Liver (tissue), 8 donors: ENCODE measurements at regions not wholly inside any gene's neighbourhood (a gene's known extent, or its start where the extent isn't known, plus 50 kb on each side); places are given as distances from the start of the nearest gene placed in this dataset.

Source experiments
- DNase-seq: peaks from one replicate; pipeline ENCODE4 v3.0.0-alpha.2; 2017; ENCODE audit warnings: low spot score
- H3K27ac ChIP-seq, 2 donors: one replicate each; pipeline ENCODE4 v1.7.0; 2013; ENCODE audit warnings: inconsistent platforms in 2 of 2, low read length in 2 of 2, control low read depth in 1 of 2, low read depth in 1 of 2, mild to moderate bottlenecking in 1 of 2
- H3K27me3 ChIP-seq, 4 donors: one replicate each; pipeline versions ENCODE4 v1.6.1 to v1.7.0; 2013; ENCODE audit warnings: low read length in 3 of 4, inconsistent platforms in 1 of 4, mild to moderate bottlenecking in 1 of 4, moderate library complexity in 1 of 4; ENCODE audit not compliant: control insufficient read depth in 4 of 4, insufficient read depth in 4 of 4
- H3K36me3 ChIP-seq, 4 donors: one replicate each; pipeline versions ENCODE4 v1.6.1 to v1.7.0; 2013; ENCODE audit warnings: low read length in 3 of 4, mild to moderate bottlenecking in 3 of 4, low read depth in 1 of 4, moderate library complexity in 1 of 4; ENCODE audit not compliant: control insufficient read depth in 4 of 4, insufficient read depth in 3 of 4
- H3K4me1 ChIP-seq, 4 donors: one replicate each; pipeline versions ENCODE4 v1.6.1 to v1.7.0; 2013; ENCODE audit warnings: low read length in 3 of 4, mild to moderate bottlenecking in 3 of 4, moderate library complexity in 1 of 4; ENCODE audit not compliant: control insufficient read depth in 4 of 4, insufficient read depth in 4 of 4
- H3K4me3 ChIP-seq, 3 donors: one replicate each; pipeline versions ENCODE4 v1.6.1 to v1.7.0; 2013; ENCODE audit warnings: low read length in 3 of 3, control low read depth in 1 of 3, low read depth in 1 of 3, mild to moderate bottlenecking in 1 of 3
- H3K9ac ChIP-seq, 2 donors: one replicate each; pipeline ENCODE4 v1.7.0; 2013; ENCODE audit warnings: low read length in 2 of 2, mild to moderate bottlenecking in 2 of 2, moderate library complexity in 2 of 2, control low read depth in 1 of 2, low read depth in 1 of 2
- H3K9me3 ChIP-seq, 4 donors: one replicate each; pipeline versions ENCODE4 v1.6.1 to v1.7.0; 2013; ENCODE audit warnings: low read length in 3 of 4; ENCODE audit not compliant: control insufficient read depth in 4 of 4
- ATF3 ChIP-seq: IDR thresholded peaks from 2 replicates; pipeline ENCODE4 v1.6.1; 2016; ENCODE audit warnings: antibody characterized with exemption
- CTCF ChIP-seq: fragments of 150-350 bp; IDR thresholded peaks from 2 replicates; pipeline ENCODE4 v1.5.1; 2017; ENCODE audit warnings: improper control_type of control experiment, low read depth, low read length; ENCODE audit not compliant: missing input control
- EGR1 ChIP-seq, 2 donors: IDR thresholded peaks; 2 replicates each; pipeline ENCODE4 v1.6.1; 2016 to 2018; ENCODE audit warnings: antibody characterized with exemption in 2 of 2, low read depth in 2 of 2
- FOXA1 ChIP-seq: IDR thresholded peaks from 2 replicates; pipeline ENCODE4 v1.6.1; 2016; ENCODE audit warnings: antibody characterized with exemption
- FOXA2 ChIP-seq: IDR thresholded peaks from 2 replicates; pipeline ENCODE4 v1.6.1; 2016; ENCODE audit warnings: antibody characterized with exemption
- GABPA ChIP-seq, 2 donors: IDR thresholded peaks in 1 of 2; conservative IDR thresholded peaks in 1 of 2; 2 replicates each; pipeline ENCODE4 v1.6.1; 2016; ENCODE audit warnings: antibody characterized with exemption in 2 of 2, mild to moderate bottlenecking in 1 of 2, moderate library complexity in 1 of 2
- HNF4A ChIP-seq, 2 donors: conservative IDR thresholded peaks; 2 replicates each; pipeline ENCODE4 v1.6.1; 2016; ENCODE audit warnings: antibody characterized with exemption in 2 of 2, mild to moderate bottlenecking in 2 of 2
- HNF4G ChIP-seq: IDR thresholded peaks from 2 replicates; pipeline ENCODE4 v1.6.1; 2016; ENCODE audit warnings: antibody characterized with exemption
- JUND ChIP-seq, 2 donors: IDR thresholded peaks; 2 replicates each; pipeline ENCODE4 v1.6.1; 2016; ENCODE audit warnings: antibody characterized with exemption in 2 of 2
- MAX ChIP-seq: IDR thresholded peaks from 2 replicates; pipeline ENCODE4 v1.6.1; 2016; ENCODE audit warnings: antibody characterized with exemption
- NR2F2 ChIP-seq: IDR thresholded peaks from 2 replicates; pipeline ENCODE4 v1.6.1; 2016; ENCODE audit warnings: antibody characterized with exemption
- RAD21 ChIP-seq, 2 donors: IDR thresholded peaks; 2 replicates each; pipeline ENCODE4 v1.6.1; 2016; ENCODE audit warnings: antibody characterized with exemption in 2 of 2, mild to moderate bottlenecking in 2 of 2
- REST ChIP-seq: IDR thresholded peaks from 2 replicates; pipeline ENCODE4 v1.6.1; 2016; ENCODE audit warnings: antibody characterized with exemption, mild to moderate bottlenecking
- RXRA ChIP-seq, 2 donors: IDR thresholded peaks; 2 replicates each; pipeline ENCODE4 v1.6.1; 2017 to 2018; ENCODE audit warnings: antibody characterized with exemption in 2 of 2, mild to moderate bottlenecking in 1 of 2
- SP1 ChIP-seq: IDR thresholded peaks from 2 replicates; pipeline ENCODE4 v1.6.1; 2018; ENCODE audit warnings: antibody characterized with exemption, mild to moderate bottlenecking
- TAF1 ChIP-seq: conservative IDR thresholded peaks from 2 replicates; pipeline ENCODE4 v1.6.1; 2016; ENCODE audit warnings: antibody characterized with exemption, mild to moderate bottlenecking
- YY1 ChIP-seq: IDR thresholded peaks from 2 replicates; pipeline ENCODE4 v1.6.1; 2016; ENCODE audit warnings: antibody characterized with exemption, mild to moderate bottlenecking
- ZBTB33 ChIP-seq: IDR thresholded peaks from 2 replicates; pipeline ENCODE4 v1.6.1; 2016; ENCODE audit warnings: antibody characterized with exemption
- WGBS: extraction: QIAGEN DNeasy Blood & Tissue Kit; methylation state at CpG from one replicate; pipeline ENCODE4 v1.1.7; 2013; 5-methylcytosine and 5-hydroxymethylcytosine counted together
- donor health status: healthy.
- donor health status: healthy.
- donor health status: healthy.
- donor health status: healthy.
- donor health status: healthy.

- TF ChIP-seq CTCF (no peak), HNF4A (conservative IDR thresholded peaks at IDR 0.05) (no peak), ZBTB33 (no peak), JUND (IDR thresholded peaks at IDR 0.05) (no peak), HNF4G (no peak)
Measured at GRCh38 chr20:11174861-11175260, 501.1 kb upstream of the JAG1 start (continued).

- WGBS = 69% methylated on average over 2 of the region's 2 CpGs
- Histone ChIP-seq H3K9ac (no peak overlapping the region), H3K27me3 (peaks cover 0 to 4% (median 0%) of the 10 kb centered on the region in 4 donors), H3K9me3 (no peaks in the 10 kb centered on the region), H3K27ac (no peak overlapping the region), H3K36me3 (no peaks in the 10 kb centered on the region), H3K4me3 (no peak overlapping the region), H3K4me1 (no peaks in the 10 kb centered on the region)
- no peak for DNase-seq
- TF ChIP-seq RXRA (IDR thresholded peaks at IDR 0.05) (no peak), REST (no peak), ZBTB33 (no peak), JUND (IDR thresholded peaks at IDR 0.05) (no peak), SP1 (no peak), GABPA (IDR thresholded peaks at IDR 0.05 in 1 of 2, conservative IDR thresholded peaks at IDR 0.05 in 1 of 2) (no peak), ATF3 (no peak), NR2F2 (no peak), FOXA1 (no peak), MAX (no peak), HNF4G (no peak), TAF1 (no peak), YY1 (no peak), FOXA2 (no peak), RAD21 (IDR thresholded peaks at IDR 0.05) (no peak), EGR1 (IDR thresholded peaks at IDR 0.05; ENCODE audit: low read depth in 2 of 2) (no peak), HNF4A (conservative IDR thresholded peaks at IDR 0.05) (no peak)
Measured at GRCh38 chr20:11176431-11176830, 502.6 kb upstream of the JAG1 start.
